SHP77 treated with DMSO at 0.1 percent for 48 hours (cell line): ENCODE measurements at regions not wholly inside any gene's neighbourhood (a gene's known extent, or its start where the extent isn't known, plus 50 kb on each side); places are given as distances from the start of the nearest gene placed in this dataset.

Experiments used
- DNase-seq: peaks from one replicate; lab custom pipeline; 2025; lab: John Stamatoyannopoulos, UW

- DNase-seq: no peak
These were observed 132.4 kb downstream of the MN1 start for GRCh38 chr22:27668828-27669797.

- no peak for DNase-seq
These were observed 131.6 kb downstream of the MN1 start for GRCh38 chr22:27669798-27670599.

- DNase-seq: no peak
These were observed 130.7 kb downstream of the MN1 start for GRCh38 chr22:27670701-27671412.

- DNase-seq: no peak
These were observed 130.1 kb downstream of the MN1 start for GRCh38 chr22:27671413-27671935.

- no peak for DNase-seq
These were observed 128.7 kb downstream of the MN1 start for GRCh38 chr22:27672721-27673418.

GRCh38 chr22:27673839-27674238 lies 127.7 kb downstream of the MN1 start:
- no peak for DNase-seq

GRCh38 chr22:27674261-27674923 lies 127.2 kb downstream of the MN1 start:
- DNase-seq: no peak

- no peak for DNase-seq
These were observed 124.9 kb downstream of the MN1 start for GRCh38 chr22:27676545-27677213.

GRCh38 chr22:27677905-27678458 lies 123.6 kb downstream of the MN1 start:
- DNase-seq: no peak

- DNase-seq: no peak
These were observed 122.4 kb downstream of the MN1 start for GRCh38 chr22:27679176-27679575.

GRCh38 chr22:27679693-27680488 lies 121.7 kb downstream of the MN1 start:
- no peak for DNase-seq

GRCh38 chr22:27680636-27681035 lies 120.9 kb downstream of the MN1 start:
- DNase-seq: no peak

GRCh38 chr22:27681037-27681436 lies 120.5 kb downstream of the MN1 start:
- DNase-seq: no peak

GRCh38 chr22:27682437-27682836 lies 119.1 kb downstream of the MN1 start:
- no peak for DNase-seq

GRCh38 chr22:27684901-27685300 lies 116.7 kb downstream of the MN1 start:
- no peak for DNase-seq

- DNase-seq: no peak
These were observed 116.0 kb downstream of the MN1 start for GRCh38 chr22:27685515-27685914.

GRCh38 chr22:27685970-27686369 lies 115.6 kb downstream of the MN1 start:
- DNase-seq: no peak

- no peak for DNase-seq
These were observed 115.0 kb downstream of the MN1 start for GRCh38 chr22:27686534-27686933.

GRCh38 chr22:27687984-27688545 lies 113.5 kb downstream of the MN1 start:
- DNase-seq: no peak
